Trophoblast cell (in vitro differentiated cells and primary cell): ENCODE measurements at regions not wholly inside any gene's neighbourhood (a gene's known extent, or its start where the extent isn't known, plus 50 kb on each side); places are given as distances from the start of the nearest gene placed in this dataset.

Experiments
- DNase-seq, 2 donors: peaks; one replicate each; pipeline ENCODE4 v3.0.0-alpha.2; 2016
- H2AFZ ChIP-seq: 2 replicates; pipeline ENCODE4 v1.6.1; 2013; ENCODE audit warnings: low read length, moderate library complexity, mild to moderate bottlenecking; ENCODE audit not compliant: insufficient read depth, poor library complexity
- H2AK5ac ChIP-seq: 2 replicates; pipeline ENCODE4 v1.6.1; 2013; ENCODE audit warnings: mild to moderate bottlenecking, low read length
- H2BK120ac ChIP-seq: 2 replicates; pipeline ENCODE4 v1.6.1; 2013; ENCODE audit warnings: low read length, mild to moderate bottlenecking, moderate library complexity; ENCODE audit not compliant: insufficient read depth, poor library complexity
- H2BK12ac ChIP-seq: 2 replicates; pipeline ENCODE4 v1.6.1; 2013; ENCODE audit warnings: mild to moderate bottlenecking, low read length, moderate library complexity
- H2BK5ac ChIP-seq: 2 replicates; pipeline ENCODE4 v1.6.1; 2013; ENCODE audit warnings: low read length, low read depth, moderate library complexity, mild to moderate bottlenecking; ENCODE audit not compliant: poor library complexity
- H3K14ac ChIP-seq: 2 replicates; pipeline ENCODE4 v1.6.1; 2013; ENCODE audit warnings: mild to moderate bottlenecking, low read length
- H3K18ac ChIP-seq: 2 replicates; pipeline ENCODE4 v1.6.1; 2013; ENCODE audit warnings: mild to moderate bottlenecking, low read length
- H3K23ac ChIP-seq: 2 replicates; pipeline ENCODE4 v1.6.1; 2013; ENCODE audit warnings: low read length
- H3K27ac ChIP-seq: 2 replicates; pipeline ENCODE4 v1.5.1; 2013; ENCODE audit warnings: low read depth, mild to moderate bottlenecking, inconsistent platforms, low read length, moderate library complexity
- H3K27me3 ChIP-seq: 2 replicates; pipeline ENCODE4 v1.6.1; 2013; ENCODE audit warnings: inconsistent platforms, mild to moderate bottlenecking, low read length, moderate library complexity; ENCODE audit not compliant: insufficient read depth
- H3K36me3 ChIP-seq, 2 experiments: 1 replicate in 1 of 2; 2 replicates in 1 of 2; pipeline ENCODE4 v1.6.1; 2013; ENCODE audit warnings: low read length in 2 of 2, mild to moderate bottlenecking in 2 of 2, moderate library complexity in 1 of 2; ENCODE audit not compliant: insufficient read depth in 2 of 2, control insufficient read depth in 1 of 2
- H3K4ac ChIP-seq: 2 replicates; pipeline ENCODE4 v1.6.1; 2013; ENCODE audit warnings: low read depth, mild to moderate bottlenecking, low read length, moderate library complexity
- H3K4me1 ChIP-seq, 2 experiments: 1 replicate in 1 of 2; 2 replicates in 1 of 2; pipeline ENCODE4 v1.6.1; 2013; ENCODE audit warnings: low read length in 2 of 2, mild to moderate bottlenecking in 2 of 2, moderate library complexity in 1 of 2; ENCODE audit not compliant: insufficient read depth in 2 of 2, control insufficient read depth in 1 of 2
- H3K4me2 ChIP-seq: 2 replicates; pipeline ENCODE4 v1.6.1; 2013; ENCODE audit warnings: inconsistent platforms, mild to moderate bottlenecking, low read length, moderate library complexity
- H3K4me3 ChIP-seq: 2 replicates; pipeline ENCODE4 v1.5.1; 2013; ENCODE audit warnings: mild to moderate bottlenecking, low read depth, low read length, inconsistent platforms
- H3K79me1 ChIP-seq: one replicate; pipeline ENCODE4 v1.6.1; 2013; ENCODE audit warnings: low read length
- H3K79me2 ChIP-seq: 2 replicates; pipeline ENCODE4 v1.6.1; 2013; ENCODE audit warnings: low read length, mild to moderate bottlenecking; ENCODE audit not compliant: control insufficient read depth, insufficient read depth, poor library complexity
- H3K9ac ChIP-seq: 2 replicates; pipeline ENCODE4 v1.6.1; 2013; ENCODE audit warnings: mild to moderate bottlenecking, low read length
- H3K9me3 ChIP-seq: 2 replicates; pipeline ENCODE4 v1.6.1; 2013; ENCODE audit warnings: low read depth, mild to moderate bottlenecking, control low read depth, inconsistent platforms, low read length; ENCODE audit not compliant: insufficient read depth
- H4K12ac ChIP-seq: 2 replicates; pipeline ENCODE4 v1.6.1; 2013; ENCODE audit warnings: low read depth, mild to moderate bottlenecking, low read length, moderate library complexity
- H4K8ac ChIP-seq: 2 replicates; pipeline ENCODE4 v1.6.1; 2013; ENCODE audit warnings: low read depth, mild to moderate bottlenecking, low read length, moderate library complexity
- H4K91ac ChIP-seq: one replicate; pipeline ENCODE4 v1.6.1; 2013; ENCODE audit warnings: low read depth, mild to moderate bottlenecking, low read length, moderate library complexity
- WGBS: extraction: QIAGEN DNeasy Blood & Tissue Kit; methylation state at CpG from one replicate; pipeline ENCODE4 v1.1.7; 2013; ENCODE audit warnings: missing lambda C conversion rate; ENCODE audit not compliant: insufficient read length, insufficient coverage; ENCODE audit errors: extremely low coverage; 5-methylcytosine and 5-hydroxymethylcytosine counted together

DNA sequence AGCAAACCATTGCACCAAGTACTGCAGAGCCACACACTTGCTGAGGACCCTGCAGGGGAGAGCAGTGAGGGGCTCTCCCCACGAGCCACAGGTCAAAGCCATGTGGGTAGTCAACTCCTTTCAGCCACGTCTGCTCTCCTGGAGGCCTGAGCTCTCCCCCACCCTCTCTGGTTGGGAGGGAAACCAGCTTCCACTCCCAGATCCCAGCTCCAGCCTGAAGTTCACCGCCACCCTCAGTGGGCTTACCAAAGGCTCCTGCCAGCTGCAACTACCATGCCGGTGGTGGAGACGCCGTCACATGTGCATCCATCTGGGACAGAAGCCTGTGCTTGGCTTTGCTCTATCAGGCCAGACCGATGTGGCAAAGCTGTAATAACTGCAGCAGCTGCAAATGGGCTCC lies 521.5 kb upstream of the RAB6C start:
- no peaks in the 10 kb centered on the region for H3K27me3 ChIP-seq
- WGBS: no CpG with 5 or more reads among the region's 7 CpGs

GRCh38 chr2:129458436-129458835 lies 521.0 kb upstream of the RAB6C start:
- H4K12ac ChIP-seq: no peak overlapping the region
- H4K8ac ChIP-seq: no peak overlapping the region
- no peak overlapping the region for H3K18ac ChIP-seq
- no peak overlapping the region for H3K23ac ChIP-seq
- H2BK120ac ChIP-seq: no peak overlapping the region
- H2BK12ac ChIP-seq: no peak overlapping the region
- no CpG with 5 or more reads among the region's 7 CpGs for WGBS
- no peaks in the 10 kb centered on the region for H3K9me3 ChIP-seq
- no peak overlapping the region for H4K91ac ChIP-seq
- H2AFZ ChIP-seq: no peak overlapping the region
- no peak overlapping the region for H3K27ac ChIP-seq
- H3K36me3 ChIP-seq: no peaks in the 10 kb centered on the region
- H3K27me3 ChIP-seq: no peaks in the 10 kb centered on the region
- no peaks in the 10 kb centered on the region for H3K79me2 ChIP-seq
- H3K4me2 ChIP-seq: no peak overlapping the region
- H3K4ac ChIP-seq: no peak overlapping the region
- no peak overlapping the region for H2AK5ac ChIP-seq
- H3K4me1 ChIP-seq: no peaks in the 10 kb centered on the region
- no peak overlapping the region for H3K14ac ChIP-seq
- H3K9ac ChIP-seq: no peak overlapping the region
- no peak overlapping the region for H3K4me3 ChIP-seq
- H3K79me1 ChIP-seq: no peaks in the 10 kb centered on the region
- DNase-seq: no peak
- no peak overlapping the region for H2BK5ac ChIP-seq

More for the DNA sequence above, 521.5 kb upstream of the RAB6C start:
- no peaks in the 10 kb centered on the region for H3K36me3 ChIP-seq
- H2AFZ ChIP-seq: no peak overlapping the region
- H4K8ac ChIP-seq: no peak overlapping the region
- no peak overlapping the region for H4K12ac ChIP-seq
- no peaks in the 10 kb centered on the region for H3K9me3 ChIP-seq
- no peak overlapping the region for H3K4me3 ChIP-seq
- no peaks in the 10 kb centered on the region for H3K79me1 ChIP-seq
- H3K4ac ChIP-seq: no peak overlapping the region
- H2BK12ac ChIP-seq: no peak overlapping the region
- H2BK5ac ChIP-seq: no peak overlapping the region
- H3K23ac ChIP-seq: no peak overlapping the region
- H3K27ac ChIP-seq: no peak overlapping the region
- no peak for DNase-seq
- H4K91ac ChIP-seq: no peak overlapping the region
- no peak overlapping the region for H3K9ac ChIP-seq
- no peak overlapping the region for H2AK5ac ChIP-seq
- H3K79me2 ChIP-seq: no peaks in the 10 kb centered on the region
- no peak overlapping the region for H3K18ac ChIP-seq
- H3K4me2 ChIP-seq: no peak overlapping the region
- H2BK120ac ChIP-seq: no peak overlapping the region
- H3K4me1 ChIP-seq: no peaks in the 10 kb centered on the region
- H3K14ac ChIP-seq: no peak overlapping the region

- H3K4me3 ChIP-seq: no peak overlapping the region
- H2AK5ac ChIP-seq: no peak overlapping the region
- no peaks in the 10 kb centered on the region for H3K79me1 ChIP-seq
- no peak overlapping the region for H2BK5ac ChIP-seq
- peaks cover 1% of the 10 kb centered on the region for H3K9me3 ChIP-seq
- no peak overlapping the region for H3K27ac ChIP-seq
- no peak overlapping the region for H3K14ac ChIP-seq
- H3K4me2 ChIP-seq: no peak overlapping the region
- H2BK120ac ChIP-seq: no peak overlapping the region
- H3K4ac ChIP-seq: no peak overlapping the region
- no peak overlapping the region for H2BK12ac ChIP-seq
- no peak overlapping the region for H4K8ac ChIP-seq
- no peak overlapping the region for H2AFZ ChIP-seq
- no peaks in the 10 kb centered on the region for H3K79me2 ChIP-seq
- no peak overlapping the region for H4K91ac ChIP-seq
- H4K12ac ChIP-seq: no peak overlapping the region
- no peaks in the 10 kb centered on the region for H3K36me3 ChIP-seq
- no CpG with 5 or more reads among the region's 15 CpGs for WGBS
- no peaks in the 10 kb centered on the region for H3K4me1 ChIP-seq
- H3K9ac ChIP-seq: no peak overlapping the region
- H3K27me3 ChIP-seq: no peaks in the 10 kb centered on the region
- DNase-seq: no peak
- no peak overlapping the region for H3K18ac ChIP-seq
- H3K23ac ChIP-seq: no peak overlapping the region
Observed at GRCh38 chr2:129459200-129459876, 520.1 kb upstream of the RAB6C start.

DNA sequence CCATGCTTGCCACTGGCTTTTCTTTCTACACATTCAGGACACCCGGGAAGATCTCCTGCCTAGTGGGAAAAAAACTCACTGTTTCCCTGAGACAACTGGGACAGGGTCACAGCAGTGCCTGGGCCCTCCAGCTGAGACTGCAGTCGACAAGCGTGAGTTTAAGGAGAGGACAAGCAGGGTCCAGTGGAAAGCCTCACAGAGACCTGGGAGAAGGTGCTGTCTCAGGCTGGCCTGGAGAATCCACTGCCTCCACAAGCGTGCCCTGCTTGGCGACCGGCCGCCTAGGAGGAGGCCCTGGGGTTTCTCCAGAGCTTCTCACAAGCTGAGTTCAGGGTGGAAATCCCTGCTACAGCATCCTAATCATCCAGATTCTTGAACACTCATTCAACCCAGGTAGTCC lies 519.6 kb upstream of the RAB6C start:
- WGBS: no CpG with 5 or more reads among the region's 7 CpGs
- Histone ChIP-seq H3K27me3 (no peaks in the 10 kb centered on the region), H2AK5ac (no peak overlapping the region), H3K4ac (no peak overlapping the region), H2BK120ac (no peak overlapping the region), H3K4me2 (no peak overlapping the region), H4K12ac (no peak overlapping the region), H2BK12ac (no peak overlapping the region), H2BK5ac (no peak overlapping the region), H3K18ac (no peak overlapping the region), H3K23ac (no peak overlapping the region), H3K4me3 (no peak overlapping the region), H3K9ac (no peak overlapping the region), H4K8ac (no peak overlapping the region), H3K36me3 (no peaks in the 10 kb centered on the region), H3K9me3 (peaks cover 5% of the 10 kb centered on the region), H3K4me1 (no peaks in the 10 kb centered on the region), H2AFZ (no peak overlapping the region), H3K79me2 (no peaks in the 10 kb centered on the region), H3K14ac (no peak overlapping the region), H3K27ac (no peak overlapping the region), H3K79me1 (no peaks in the 10 kb centered on the region), H4K91ac (no peak overlapping the region)
- DNase-seq: no peak
